ENCODE measurements at regions not wholly inside any gene's neighbourhood (a gene's known extent, or its start where the extent isn't known, plus 50 kb on each side); places are given as distances from the start of the nearest gene placed in this dataset.
A peak's percentile ranks its signal among the peaks of the same experiment; 100 is the strongest.
"Not testable (repeated sequence)": the region's sequence is repeated elsewhere in the genome, so short reads cannot be mapped to it uniquely, and the experiment has no call there.

GRCh38 chr10:78651287-78651686, 417.5 kb upstream of the ZMIZ1 start:
- no peak for DNase-seq (ENCODE audit: extremely low read depth in 1 of 2, low read depth in 1 of 2)

- DNase-seq (ENCODE audit: extremely low read depth in 1 of 2, low read depth in 1 of 2), result no peak
Measured at GRCh38 chr10:78653555-78653954, 415.2 kb upstream of the ZMIZ1 start.

GRCh38 chr10:78654047-78654590, 414.6 kb upstream of the ZMIZ1 start:
- no peak for DNase-seq (ENCODE audit: extremely low read depth in 1 of 2, low read depth in 1 of 2)

GRCh38 chr10:78655979-78656378, 412.8 kb upstream of the ZMIZ1 start:
- no peak for DNase-seq (ENCODE audit: extremely low read depth in 1 of 2, low read depth in 1 of 2)

- no peak for DNase-seq (ENCODE audit: extremely low read depth in 1 of 2, low read depth in 1 of 2)
Measured at GRCh38 chr10:78656417-78657162, 412.2 kb upstream of the ZMIZ1 start.

GRCh38 chr10:78657163-78657861, 411.5 kb upstream of the ZMIZ1 start:
- DNase-seq (ENCODE audit: extremely low read depth in 1 of 2, low read depth in 1 of 2), result peak; percentile 15 to 47

GRCh38 chr10:78657862-78658165, 411.0 kb upstream of the ZMIZ1 start:
- DNase-seq (ENCODE audit: extremely low read depth in 1 of 2, low read depth in 1 of 2), result no peak

GRCh38 chr10:78658645-78659597, 409.8 kb upstream of the ZMIZ1 start:
- DNase-seq (ENCODE audit: extremely low read depth in 1 of 2, low read depth in 1 of 2), result no peak

- DNase-seq (ENCODE audit: extremely low read depth in 1 of 2, low read depth in 1 of 2), result no peak
Measured at GRCh38 chr10:78659598-78659967, 409.2 kb upstream of the ZMIZ1 start.

GRCh38 chr10:78660446-78661106, 408.2 kb upstream of the ZMIZ1 start:
- DNase-seq (ENCODE audit: extremely low read depth in 1 of 2, low read depth in 1 of 2), result no peak

GRCh38 chr10:78663721-78664120, 405.0 kb upstream of the ZMIZ1 start:
- no peak for DNase-seq (ENCODE audit: extremely low read depth in 1 of 2, low read depth in 1 of 2)

GRCh38 chr10:78664929-78665553, 403.7 kb upstream of the ZMIZ1 start:
- DNase-seq (ENCODE audit: extremely low read depth in 1 of 2, low read depth in 1 of 2), result no peak

GRCh38 chr10:78672918-78673317, 395.8 kb upstream of the ZMIZ1 start:
- DNase-seq (ENCODE audit: extremely low read depth in 1 of 2, low read depth in 1 of 2), result no peak

- not testable (repeated sequence) for DNase-seq (ENCODE audit: extremely low read depth in 1 of 2, low read depth in 1 of 2)
Measured at GRCh38 chr10:78681141-78681540, 387.6 kb upstream of the ZMIZ1 start.

- DNase-seq (ENCODE audit: extremely low read depth in 1 of 2, low read depth in 1 of 2), result not testable (repeated sequence)
Measured at GRCh38 chr10:78681986-78682385, 386.8 kb upstream of the ZMIZ1 start.

- no peak for DNase-seq (ENCODE audit: extremely low read depth in 1 of 2, low read depth in 1 of 2)
Measured at GRCh38 chr10:78684947-78685346, 383.8 kb upstream of the ZMIZ1 start.

- DNase-seq (ENCODE audit: extremely low read depth in 1 of 2, low read depth in 1 of 2), result no peak
Measured at GRCh38 chr10:78685466-78686103, 383.2 kb upstream of the ZMIZ1 start.

- no peak for DNase-seq (ENCODE audit: extremely low read depth in 1 of 2, low read depth in 1 of 2)
Measured at GRCh38 chr10:78686444-78687060, 382.2 kb upstream of the ZMIZ1 start.

GRCh38 chr10:78687626-78688025, 381.1 kb upstream of the ZMIZ1 start:
- no peak for DNase-seq (ENCODE audit: extremely low read depth in 1 of 2, low read depth in 1 of 2)

All from stimulated activated CD8-positive, alpha-beta memory T cell treated with anti-CD3 and anti-CD28 coated beads, Interleukin-7, amount 100 ng/mL, for 48 hours (primary cell).